GM23248 (cell line): ENCODE measurements at regions not wholly inside any gene's neighbourhood (a gene's known extent, or its start where the extent isn't known, plus 50 kb on each side); places are given as distances from the start of the nearest gene placed in this dataset.

Experiments used
- DNase-seq: peaks from one replicate; pipeline ENCODE4 v3.0.0-alpha.2; 2015
- H2AFZ ChIP-seq: fragments of 200-600 bp; sonication (generic); 2 replicates; pipeline ENCODE4 v1.6.1; 2016; ENCODE audit warnings: antibody characterized with exemption
- H3F3A ChIP-seq: fragments of 200-600 bp; sonication (generic); 2 replicates; pipeline ENCODE4 v1.6.1; 2016; ENCODE audit warnings: mild to moderate bottlenecking, antibody characterized with exemption, mixed run types; ENCODE audit not compliant: insufficient read depth
- H3K27ac ChIP-seq: fragments of 200-600 bp; sonication (generic); 2 replicates; pipeline ENCODE4 v1.5.1; 2016; ENCODE audit warnings: mild to moderate bottlenecking
- H3K27me3 ChIP-seq: fragments of 200-600 bp; sonication (generic); replicated peaks from 2 replicates; pipeline ENCODE4 v1.6.1; 2016; ENCODE audit warnings: mild to moderate bottlenecking; ENCODE audit not compliant: insufficient read depth
- H3K36me3 ChIP-seq: fragments of 200-600 bp; sonication (generic); 2 replicates; pipeline ENCODE4 v1.6.1; 2016; ENCODE audit warnings: low read depth, mild to moderate bottlenecking
- H3K4me1 ChIP-seq: fragments of 200-600 bp; sonication (generic); 2 replicates; pipeline ENCODE4 v1.6.1; 2016; ENCODE audit warnings: mild to moderate bottlenecking; ENCODE audit not compliant: insufficient read depth
- H3K4me2 ChIP-seq: fragments of 200-600 bp; sonication (generic); one replicate; pipeline ENCODE4 v1.6.1; 2016; ENCODE audit warnings: mild to moderate bottlenecking; ENCODE audit not compliant: unreplicated experiment
- H3K4me3 ChIP-seq: fragments of 200-600 bp; sonication (generic); 2 replicates; pipeline ENCODE4 v1.5.1; 2016; ENCODE audit warnings: mild to moderate bottlenecking
- H3K79me2 ChIP-seq: fragments of 200-600 bp; sonication (generic); 2 replicates; pipeline ENCODE4 v1.6.1; 2016; ENCODE audit warnings: mild to moderate bottlenecking; ENCODE audit not compliant: insufficient read depth
- H3K9ac ChIP-seq: fragments of 200-600 bp; sonication (generic); 2 replicates; pipeline ENCODE4 v1.6.1; 2016; ENCODE audit warnings: mild to moderate bottlenecking
- H3K9me2 ChIP-seq: fragments of 200-600 bp; sonication (generic); 2 replicates; pipeline ENCODE4 v1.6.1; 2016; ENCODE audit warnings: mixed run types, mild to moderate bottlenecking, moderate library complexity; ENCODE audit not compliant: insufficient read depth
- H3K9me3 ChIP-seq: fragments of 200-600 bp; sonication (generic); one replicate; pipeline ENCODE4 v1.6.1; 2017; ENCODE audit warnings: low read depth
- H4K20me1 ChIP-seq: fragments of 200-600 bp; sonication (generic); 2 replicates; pipeline ENCODE4 v1.6.0; 2016; ENCODE audit not compliant: insufficient read depth
- EZH2 ChIP-seq: fragments of 200-600 bp; sonication (generic); IDR thresholded peaks from 2 replicates; pipeline ENCODE4 v1.6.1; 2018; ENCODE audit warnings: antibody characterized with exemption, mild to moderate bottlenecking; ENCODE audit not compliant: insufficient read depth, poor library complexity, severe bottlenecking
- EZH2phosphoT487 ChIP-seq: fragments of 200-600 bp; sonication (generic); IDR thresholded peaks from 2 replicates; pipeline ENCODE4 v1.6.1; 2018; ENCODE audit warnings: antibody characterized with exemption, moderate library complexity, mild to moderate bottlenecking, low read depth; ENCODE audit not compliant: insufficient read depth
- WGBS, 2 experiments: methylation state at CpG; one replicate each; pipeline ENCODE4 v1.1.6; 2015 to 2017; ENCODE audit warnings: low lambda C conversion rate in 2 of 2, low coverage in 1 of 2; ENCODE audit errors: missing lambda C conversion rate in 2 of 2; 5-methylcytosine and 5-hydroxymethylcytosine counted together
- in situ Hi-C: fragments of 300-500 bp; cut with MboI; formaldehyde crosslinking; loops from 2 replicates; pipeline ENCODE4 v1.15.0; 2020

GRCh38 chr13:34765446-34766180 lies 176.5 kb upstream of the NBEA start:
- WGBS, 2 experiments = 72 to 79% methylated on average over 6 of the region's 6 CpGs
- Histone ChIP-seq H3K79me2 (no peaks in the 10 kb centered on the region), H3K4me2 (no peak overlapping the region), H3K9me3 (no peaks in the 10 kb centered on the region), H3K27me3 (peaks cover 5% of the 10 kb centered on the region; the same call in 1 of the 2 replicates), H3K27ac (no peak overlapping the region), H2AFZ (no peak overlapping the region), H3K4me1 (no peaks in the 10 kb centered on the region), H3K4me3 (no peak overlapping the region), H3K9me2 (no peaks in the 10 kb centered on the region), H4K20me1 (no peaks in the 10 kb centered on the region), H3K9ac (no peak overlapping the region), H3K36me3 (no peaks in the 10 kb centered on the region), H3F3A (no peaks in the 10 kb centered on the region)
- no peak for DNase-seq
- TF ChIP-seq EZH2phosphoT487 (no peak), EZH2 (no peak)
- in situ Hi-C loops = no loop called here

GRCh38 chr13:34767778-34768177 lies 174.3 kb upstream of the NBEA start:
- H3K9me3 ChIP-seq = no peaks in the 10 kb centered on the region
- no peak overlapping the region for H3K4me2 ChIP-seq
- no peaks in the 10 kb centered on the region for H3K9me2 ChIP-seq
- no peak overlapping the region for H3K9ac ChIP-seq
- no peak overlapping the region for H3K27ac ChIP-seq
- H2AFZ ChIP-seq = no peak overlapping the region
- in situ Hi-C loops = no loop called here
- H3K27me3 ChIP-seq = no peaks in the 10 kb centered on the region
- WGBS, 2 experiments = 47 to 75% methylated on average over 1 of the region's 1 CpG
- DNase-seq = no peak
- H4K20me1 ChIP-seq = no peaks in the 10 kb centered on the region
- no peaks in the 10 kb centered on the region for H3F3A ChIP-seq
- TF ChIP-seq EZH2 (no peak), EZH2phosphoT487 (no peak)
- no peaks in the 10 kb centered on the region for H3K4me1 ChIP-seq
- H3K79me2 ChIP-seq = no peaks in the 10 kb centered on the region
- H3K4me3 ChIP-seq = no peak overlapping the region
- H3K36me3 ChIP-seq = no peaks in the 10 kb centered on the region

DNA sequence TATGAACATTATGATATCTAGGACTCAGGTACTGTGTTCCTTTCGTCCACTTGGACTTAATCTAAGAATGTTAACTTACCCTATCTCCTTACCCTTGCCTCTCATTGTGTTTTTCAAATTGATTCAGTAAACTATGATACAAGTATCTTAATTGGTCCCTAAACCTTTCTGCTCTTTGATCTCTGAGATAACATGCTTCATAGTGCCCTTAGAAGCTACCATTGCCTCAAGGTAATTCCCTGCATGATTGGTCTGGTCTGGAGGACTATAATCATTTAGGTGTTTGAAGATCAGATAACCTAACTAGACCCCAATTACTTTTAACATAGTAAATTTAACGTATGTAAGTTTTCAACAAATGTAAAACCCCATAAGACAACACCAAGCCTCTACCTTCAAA lies 169.9 kb upstream of the NBEA start:
- WGBS, 2 experiments = 9 to 25% methylated on average over 2 of the region's 2 CpGs
- no peak overlapping the region for H3K27ac ChIP-seq
- H3K27me3 ChIP-seq = no peaks in the 10 kb centered on the region
- no peaks in the 10 kb centered on the region for H3K36me3 ChIP-seq
- in situ Hi-C loops = no loop called here
- no peaks in the 10 kb centered on the region for H3K9me2 ChIP-seq
- H3K4me1 ChIP-seq = no peaks in the 10 kb centered on the region
- DNase-seq = no peak
- TF ChIP-seq EZH2 = no peak
- no peak overlapping the region for H3K4me3 ChIP-seq
- H3K79me2 ChIP-seq = no peaks in the 10 kb centered on the region
- no peak overlapping the region for H3K9ac ChIP-seq
- no peak overlapping the region for H2AFZ ChIP-seq
- H4K20me1 ChIP-seq = no peaks in the 10 kb centered on the region
- no peaks in the 10 kb centered on the region for H3K9me3 ChIP-seq
- no peak overlapping the region for H3K4me2 ChIP-seq
- no peaks in the 10 kb centered on the region for H3F3A ChIP-seq

GRCh38 chr13:34772881-34773280 lies 169.2 kb upstream of the NBEA start:
- 49 to 61% methylated on average over 3 of the region's 3 CpGs for WGBS, 2 experiments
- H3K9me3 ChIP-seq = no peaks in the 10 kb centered on the region
- no peaks in the 10 kb centered on the region for H3K36me3 ChIP-seq
- H2AFZ ChIP-seq = no peak overlapping the region
- H3K4me3 ChIP-seq = no peak overlapping the region
- no peak overlapping the region for H3K27ac ChIP-seq
- in situ Hi-C loops = no loop called here
- no peaks in the 10 kb centered on the region for H3K4me1 ChIP-seq
- H3F3A ChIP-seq = no peaks in the 10 kb centered on the region
- no peak overlapping the region for H3K4me2 ChIP-seq
- no peaks in the 10 kb centered on the region for H4K20me1 ChIP-seq
- no peaks in the 10 kb centered on the region for H3K79me2 ChIP-seq
- H3K9me2 ChIP-seq = no peaks in the 10 kb centered on the region
- TF ChIP-seq EZH2 (no peak), EZH2phosphoT487 (no peak)
- no peak overlapping the region for H3K9ac ChIP-seq
- H3K27me3 ChIP-seq = no peaks in the 10 kb centered on the region
- no peak for DNase-seq

DNA sequence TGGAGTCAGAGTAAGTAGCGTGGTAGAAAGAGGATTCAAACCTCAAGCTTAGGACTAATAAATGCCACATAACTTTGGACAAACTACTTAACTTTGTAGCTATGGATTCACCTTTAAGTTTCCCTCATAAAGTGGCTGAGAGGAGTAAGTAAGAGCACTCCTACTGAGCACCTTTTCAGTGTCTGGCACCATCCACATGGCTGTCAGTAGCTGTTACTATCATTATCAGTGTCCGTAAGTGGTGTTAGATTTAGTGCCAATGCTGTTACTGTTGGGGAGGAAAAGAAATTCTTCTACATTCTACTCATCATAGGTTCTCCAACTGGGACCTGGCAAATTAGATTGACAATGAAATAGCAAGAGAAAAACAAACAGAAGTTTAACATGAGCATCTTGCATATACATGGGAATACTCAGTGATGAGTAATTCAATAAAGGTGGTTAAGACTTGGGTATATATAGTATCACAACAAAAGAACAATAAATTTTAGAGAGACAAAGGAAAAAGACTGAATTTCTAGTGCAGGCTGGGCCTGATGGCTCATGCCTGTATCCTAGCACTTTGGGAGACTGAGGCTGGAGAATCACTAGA lies 165.6 kb upstream of the NBEA start:
- Histone ChIP-seq H3K36me3 (no peaks in the 10 kb centered on the region), H3K9ac (no peak overlapping the region), H3K4me1 (no peaks in the 10 kb centered on the region), H3K27me3 (no peaks in the 10 kb centered on the region), H3K4me2 (no peak overlapping the region), H3K9me3 (no peaks in the 10 kb centered on the region), H3K9me2 (no peaks in the 10 kb centered on the region), H3K4me3 (no peak overlapping the region), H3F3A (no peaks in the 10 kb centered on the region), H2AFZ (no peak overlapping the region), H3K79me2 (no peaks in the 10 kb centered on the region), H3K27ac (no peak overlapping the region), H4K20me1 (no peaks in the 10 kb centered on the region)
- TF ChIP-seq EZH2 (no peak), EZH2phosphoT487 (no peak)
- in situ Hi-C loops = no loop called here
- no peak for DNase-seq
- WGBS, 2 experiments = 50 to 61% methylated on average over 2 of the region's 2 CpGs
